ENCODE measurements at regions not wholly inside any gene's neighbourhood (a gene's known extent, or its start where the extent isn't known, plus 50 kb on each side); places are given as distances from the start of the nearest gene placed in this dataset.
A peak's percentile ranks its signal among the peaks of the same experiment; 100 is the strongest.

DNA sequence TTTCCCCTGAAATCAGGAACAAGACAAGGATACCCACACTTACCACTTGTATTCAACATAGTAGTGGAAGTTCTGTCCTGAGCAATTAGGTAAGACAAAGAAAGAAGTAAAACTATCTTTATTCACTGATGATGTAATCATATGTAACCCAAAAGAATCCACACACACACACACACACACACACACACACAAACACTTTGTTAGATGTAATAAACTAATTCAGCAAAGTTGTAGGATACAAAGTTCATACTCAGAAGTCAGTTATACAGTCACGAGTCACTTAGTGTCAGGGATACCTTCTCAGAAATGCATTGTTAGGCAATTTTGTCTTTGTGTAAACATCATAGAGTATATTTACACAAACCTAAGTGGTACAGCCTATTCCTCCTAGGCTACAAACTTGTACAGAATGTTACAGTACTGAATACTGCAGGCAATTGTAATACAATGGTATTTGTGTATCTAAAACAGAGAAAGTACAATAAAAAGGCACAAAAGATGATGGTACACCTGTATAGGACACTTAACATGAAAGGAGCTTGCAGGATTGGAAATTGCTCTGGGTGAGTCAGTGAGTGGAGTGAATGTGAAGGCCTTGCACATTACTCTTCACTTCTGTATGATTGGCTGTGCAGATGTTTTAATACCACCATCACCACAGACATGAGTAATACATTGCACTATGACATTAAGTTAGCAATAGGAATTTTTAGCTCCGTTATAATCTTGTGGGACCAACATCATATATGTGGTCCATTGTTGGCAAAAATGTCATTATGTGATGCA is 370.1 kb downstream of the ZFHX3 start:
- Histone ChIP-seq H3K36me3 (no peaks in the 10 kb centered on the region), H3K27me3 (no peaks in the 10 kb centered on the region), H3K4me1 (no peaks in the 10 kb centered on the region), H3K4me3 (no peak overlapping the region), H3K27ac (replicated peaks in 1 of 4) (no peak overlapping the region), H3K9me3 (peaks cover 0 to 8% (median 7%) of the 10 kb centered on the region in 4 donors)
- intact Hi-C loops (cut with DNase I): no loop called here
- DNase-seq (ENCODE audit: extremely low spot score): no peak
- TF ChIP-seq EP300 (IDR thresholded peaks at IDR 0.05) (no peak), POLR2A (IDR thresholded peaks at IDR 0.05; ENCODE audit: low read depth) (no peak), POLR2AphosphoS5 (IDR thresholded peaks at IDR 0.05) (no peak)
- TF ChIP-seq, protein P1, sequence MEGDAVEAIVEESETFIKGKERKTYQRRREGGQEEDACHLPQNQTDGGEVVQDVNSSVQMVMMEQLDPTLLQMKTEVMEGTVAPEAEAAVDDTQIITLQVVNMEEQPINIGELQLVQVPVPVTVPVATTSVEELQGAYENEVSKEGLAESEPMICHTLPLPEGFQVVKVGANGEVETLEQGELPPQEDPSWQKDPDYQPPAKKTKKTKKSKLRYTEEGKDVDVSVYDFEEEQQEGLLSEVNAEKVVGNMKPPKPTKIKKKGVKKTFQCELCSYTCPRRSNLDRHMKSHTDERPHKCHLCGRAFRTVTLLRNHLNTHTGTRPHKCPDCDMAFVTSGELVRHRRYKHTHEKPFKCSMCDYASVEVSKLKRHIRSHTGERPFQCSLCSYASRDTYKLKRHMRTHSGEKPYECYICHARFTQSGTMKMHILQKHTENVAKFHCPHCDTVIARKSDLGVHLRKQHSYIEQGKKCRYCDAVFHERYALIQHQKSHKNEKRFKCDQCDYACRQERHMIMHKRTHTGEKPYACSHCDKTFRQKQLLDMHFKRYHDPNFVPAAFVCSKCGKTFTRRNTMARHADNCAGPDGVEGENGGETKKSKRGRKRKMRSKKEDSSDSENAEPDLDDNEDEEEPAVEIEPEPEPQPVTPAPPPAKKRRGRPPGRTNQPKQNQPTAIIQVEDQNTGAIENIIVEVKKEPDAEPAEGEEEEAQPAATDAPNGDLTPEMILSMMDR (IDR thresholded peaks at IDR 0.05): no peak
- 98% methylated on average over 2 of the region's 2 CpGs for WGBS

DNA sequence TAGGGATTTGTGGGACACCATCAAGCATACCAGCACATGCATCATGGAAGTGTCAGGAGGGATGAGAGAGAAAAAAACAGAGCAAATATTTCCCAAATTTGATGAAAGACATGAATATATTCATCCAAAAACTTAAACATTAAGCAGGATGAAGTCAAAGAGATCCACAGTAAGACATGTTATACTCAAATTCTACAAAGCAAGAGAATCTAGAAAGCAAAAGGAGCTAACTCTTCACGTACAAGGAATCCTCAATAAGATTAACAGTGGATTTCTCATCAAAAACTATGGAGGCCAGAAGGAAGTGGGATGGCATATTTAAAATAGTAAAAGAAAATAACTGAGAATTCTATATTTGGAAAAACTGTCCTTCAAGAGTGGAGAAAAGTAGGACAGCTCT is 374.8 kb downstream of the ZFHX3 start:
- DNase-seq (ENCODE audit: extremely low spot score): no peak
- no peak for TF ChIP-seq POLR2A (IDR thresholded peaks at IDR 0.05; ENCODE audit: low read depth)
- TF ChIP-seq, protein P1 (IDR thresholded peaks at IDR 0.05): no peak
- TF ChIP-seq POLR2AphosphoS5 (IDR thresholded peaks at IDR 0.05): no peak
- no peak for TF ChIP-seq EP300 (IDR thresholded peaks at IDR 0.05)
- intact Hi-C loops (cut with DNase I): no loop called here
- H3K9me3 ChIP-seq: peaks cover 0 to 16% (median 14%) of the 10 kb centered on the region in 4 donors
- 86% methylated on average over 1 of the region's 1 CpG for WGBS
- no peaks in the 10 kb centered on the region for H3K4me1 ChIP-seq
- no peaks in the 10 kb centered on the region for H3K27me3 ChIP-seq
- no peaks in the 10 kb centered on the region for H3K36me3 ChIP-seq
- H3K4me3 ChIP-seq: no peak overlapping the region
- no peak overlapping the region for H3K27ac ChIP-seq (replicated peaks in 1 of 4)

DNA sequence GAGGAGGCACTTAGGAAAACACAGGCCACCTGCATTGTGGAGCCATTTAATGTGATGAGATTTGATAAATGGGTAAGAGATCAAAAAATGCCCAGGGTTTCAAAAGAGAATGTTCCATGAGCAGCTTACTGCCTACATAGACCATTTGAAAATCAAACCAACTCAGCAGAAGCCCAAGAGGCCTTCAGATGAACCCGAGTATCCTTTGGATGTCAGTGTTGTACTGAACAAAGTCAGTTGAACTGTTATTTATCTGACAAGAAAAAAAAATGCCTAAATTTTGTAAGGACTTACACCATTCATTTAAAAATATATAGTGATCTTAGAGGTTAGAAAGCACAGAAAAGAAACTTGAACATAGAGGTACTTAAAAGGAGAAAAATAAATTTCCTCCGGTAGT is 381.7 kb downstream of the ZFHX3 start:
- WGBS: 99% methylated on average over 2 of the region's 2 CpGs
- no peak for DNase-seq (ENCODE audit: extremely low spot score)
- Histone ChIP-seq H3K36me3 (no peaks in the 10 kb centered on the region), H3K27ac (replicated peaks in 1 of 4) (no peak overlapping the region), H3K27me3 (no peaks in the 10 kb centered on the region), H3K9me3 (no peaks in the 10 kb centered on the region), H3K4me1 (peaks cover 7 to 19% (median 15%) of the 10 kb centered on the region in 4 donors), H3K4me3 (no peak overlapping the region)
- TF ChIP-seq EP300 (IDR thresholded peaks at IDR 0.05) (no peak), POLR2AphosphoS5 (IDR thresholded peaks at IDR 0.05) (no peak), POLR2A (IDR thresholded peaks at IDR 0.05; ENCODE audit: low read depth) (no peak)
- TF ChIP-seq, protein P1 (IDR thresholded peaks at IDR 0.05): no peak
- intact Hi-C loops (cut with DNase I): no loop called here

DNA sequence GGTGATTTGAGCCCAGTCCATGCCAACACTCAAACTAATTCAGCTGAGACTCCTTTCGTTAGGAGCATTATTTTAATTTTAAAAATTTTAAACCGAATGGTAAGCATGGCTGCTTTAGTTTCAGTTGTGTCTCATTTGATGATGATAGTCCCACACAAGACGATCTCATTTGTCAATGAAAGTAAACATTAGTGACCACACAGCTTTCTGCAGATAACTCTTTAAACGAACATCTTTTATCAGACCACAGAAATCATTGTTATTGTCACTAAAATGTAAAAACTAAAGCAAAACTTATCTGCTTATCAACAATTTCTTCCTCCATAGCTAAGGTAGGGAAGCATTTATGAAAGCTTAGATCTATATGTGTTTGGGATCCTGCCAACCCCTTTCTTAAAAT is 382.2 kb downstream of the ZFHX3 start:
- no peak overlapping the region for H3K27ac ChIP-seq (replicated peaks in 1 of 4)
- intact Hi-C loops (cut with DNase I): no loop called here
- no peak for TF ChIP-seq POLR2AphosphoS5 (IDR thresholded peaks at IDR 0.05)
- H3K36me3 ChIP-seq: no peaks in the 10 kb centered on the region
- peaks cover 7 to 19% (median 15%) of the 10 kb centered on the region in 4 donors for H3K4me1 ChIP-seq
- DNase-seq (ENCODE audit: extremely low spot score): no peak
- H3K4me3 ChIP-seq: peak overlapping the region; percentile 69 to 84 (median 75)
- H3K9me3 ChIP-seq: no peaks in the 10 kb centered on the region
- no peaks in the 10 kb centered on the region for H3K27me3 ChIP-seq
- 12% methylated on average over 4 of the region's 4 CpGs for WGBS

DNA sequence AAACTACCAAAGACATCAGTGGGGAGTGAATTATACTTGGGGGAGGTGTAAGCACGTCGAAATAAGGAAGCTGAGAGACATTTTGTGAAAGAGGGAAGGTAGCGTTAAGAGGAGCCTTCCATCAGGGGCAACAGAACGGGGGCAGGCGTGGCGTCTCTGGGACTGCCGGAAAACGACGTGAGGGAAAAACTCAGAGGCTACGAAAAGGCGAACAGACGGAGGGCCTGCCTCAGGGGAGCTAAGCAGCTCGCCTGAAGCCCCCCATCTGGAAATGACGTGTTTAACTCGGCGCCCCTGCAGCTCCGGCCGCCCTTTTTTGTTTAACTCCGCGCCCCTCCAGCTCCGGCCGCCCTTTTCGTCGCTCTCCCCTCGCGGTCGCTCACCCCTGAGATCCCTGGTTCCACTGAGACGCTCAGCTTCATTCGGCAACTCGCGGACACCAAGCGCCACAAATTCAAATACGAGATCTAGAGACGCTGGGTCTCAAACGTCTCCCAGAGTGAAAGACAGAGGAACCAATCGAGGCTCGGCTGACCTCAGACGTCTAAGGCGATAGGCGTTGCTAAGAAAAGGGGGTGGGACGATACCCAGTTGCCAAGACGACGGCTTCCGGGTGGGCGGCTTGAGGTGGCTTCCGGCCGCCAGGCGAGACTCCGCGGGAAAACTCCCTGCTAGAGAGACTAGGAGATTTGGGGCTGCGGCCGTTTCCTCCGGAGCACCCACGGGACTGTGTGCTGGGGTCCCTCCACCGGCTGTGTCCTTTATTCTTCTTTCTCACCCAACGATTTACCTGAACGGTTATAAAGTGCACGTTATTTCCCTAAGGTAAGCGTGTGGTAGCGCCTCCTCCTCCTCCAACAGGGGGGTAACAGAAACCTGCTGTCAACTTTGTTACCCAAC is 383.2 kb downstream of the ZFHX3 start:
- intact Hi-C loops (cut with DNase I): no loop called here
- Histone ChIP-seq H3K36me3 (no peaks in the 10 kb centered on the region), H3K27ac (replicated peaks in 1 of 4) (peak overlapping the region in 3 of 4 donors; percentile 60 to 68 (median 62)), H3K27me3 (no peaks in the 10 kb centered on the region), H3K4me3 (peak overlapping the region; percentile 69 to 84 (median 75)), H3K4me1 (peaks cover 7 to 19% (median 15%) of the 10 kb centered on the region in 4 donors), H3K9me3 (no peaks in the 10 kb centered on the region)
- peak; percentile 98 for DNase-seq (ENCODE audit: extremely low spot score)
- TF ChIP-seq POLR2AphosphoS5 (IDR thresholded peaks at IDR 0.05) (peak; percentile 17 to 62), EP300 (IDR thresholded peaks at IDR 0.05) (no peak), POLR2A (IDR thresholded peaks at IDR 0.05; ENCODE audit: low read depth) (no peak)
- 1% methylated on average over 30 of the region's 60 CpGs for WGBS

Data from esophagus muscularis mucosa (tissue), 4 donors.